Neural progenitor cell (in vitro differentiated cells): ENCODE measurements at regions not wholly inside any gene's neighbourhood (a gene's known extent, or its start where the extent isn't known, plus 50 kb on each side); places are given as distances from the start of the nearest gene placed in this dataset.

Source experiments
- DNase-seq: peaks from one replicate; pipeline ENCODE4 v3.0.0-alpha.2; 2016; ENCODE audit warnings: low spot score
- H2AFZ ChIP-seq: fragments of 200-600 bp; sonication (generic); replicated peaks from 2 replicates; pipeline ENCODE4 v1.6.1; 2016; ENCODE audit warnings: antibody characterized with exemption
- H3F3A ChIP-seq: fragments of 200-600 bp; sonication (generic); 2 replicates; pipeline ENCODE4 v1.6.1; 2016; ENCODE audit warnings: antibody characterized with exemption, low read depth
- H3K27ac ChIP-seq: fragments of 200-600 bp; sonication (generic); 2 replicates; pipeline ENCODE4 v1.5.1; 2016; ENCODE audit warnings: mild to moderate bottlenecking
- H3K27me3 ChIP-seq: fragments of 200-600 bp; sonication (generic); 2 replicates; pipeline ENCODE4 v1.6.1; 2016; ENCODE audit warnings: mild to moderate bottlenecking, moderate library complexity
- H3K36me3 ChIP-seq: fragments of 200-600 bp; sonication (generic); 2 replicates; pipeline ENCODE4 v1.5.1; 2016
- H3K4me1 ChIP-seq: fragments of 200-600 bp; sonication (generic); 2 replicates; pipeline ENCODE4 v1.6.1; 2016; ENCODE audit warnings: mixed run types
- H3K4me2 ChIP-seq: fragments of 200-600 bp; sonication (generic); 2 replicates; pipeline ENCODE4 v1.6.1; 2016
- H3K4me3 ChIP-seq: fragments of 200-600 bp; sonication (generic); 2 replicates; pipeline ENCODE4 v1.5.1; 2016
- H3K79me2 ChIP-seq: fragments of 200-600 bp; sonication (generic); 2 replicates; pipeline ENCODE4 v1.6.1; 2016; ENCODE audit warnings: low read depth
- H3K9ac ChIP-seq: fragments of 200-600 bp; sonication (generic); 2 replicates; pipeline ENCODE4 v1.6.1; 2016
- H3K9me3 ChIP-seq: fragments of 200-600 bp; sonication (generic); 2 replicates; pipeline ENCODE4 v1.5.1; 2016; ENCODE audit warnings: low read depth
- H4K20me1 ChIP-seq: fragments of 200-600 bp; sonication (generic); 2 replicates; pipeline ENCODE4 v1.6.1; 2016; ENCODE audit warnings: low read depth
- H3K27ac Mint-ChIP-seq: 3 replicates; pipeline ENCODE4 v1.8.0; 2021; ENCODE audit warnings: mixed read lengths
- H3K27me3 Mint-ChIP-seq: 2 replicates; pipeline ENCODE4 v1.8.0; 2022; ENCODE audit warnings: low read depth, mild to moderate bottlenecking, inconsistent platforms, moderate library complexity, mixed read lengths; ENCODE audit not compliant: insufficient read depth
- H3K36me3 Mint-ChIP-seq: 3 replicates; pipeline ENCODE4 v1.8.0; 2021; ENCODE audit warnings: mixed read lengths
- H3K4me1 Mint-ChIP-seq: 3 replicates; pipeline ENCODE4 v1.8.0; 2021; ENCODE audit warnings: mixed read lengths
- H3K4me3 Mint-ChIP-seq: 3 replicates; pipeline ENCODE4 v1.8.0; 2021; ENCODE audit warnings: mild to moderate bottlenecking, moderate library complexity, mixed read lengths
- H3K9me3 Mint-ChIP-seq: 3 replicates; pipeline ENCODE4 v1.8.0; 2020; ENCODE audit warnings: mixed read lengths
- CTCF ChIP-seq: fragments of 200-600 bp; sonication (generic); IDR thresholded peaks from 2 replicates; pipeline ENCODE4 v1.5.1; 2017; ENCODE audit warnings: antibody characterized with exemption, mild to moderate bottlenecking
- EZH2 ChIP-seq: fragments of 200-600 bp; sonication (generic); IDR thresholded peaks from 2 replicates; pipeline ENCODE4 v1.6.1; 2017; ENCODE audit warnings: antibody characterized with exemption, mild to moderate bottlenecking, moderate library complexity
- EZH2phosphoT487 ChIP-seq: fragments of 200-600 bp; sonication (generic); IDR thresholded peaks from 2 replicates; pipeline ENCODE4 v1.6.1; 2017; ENCODE audit warnings: antibody characterized with exemption

- Histone ChIP-seq H3K4me3 (no peak overlapping the region), H3F3A (no peaks in the 10 kb centered on the region), H3K9ac (no peak overlapping the region), H3K27ac (no peak overlapping the region), H3K4me2 (no peak overlapping the region), H3K9me3 (no peaks in the 10 kb centered on the region), H3K27me3 (no peaks in the 10 kb centered on the region), H2AFZ (no peak overlapping the region), H4K20me1 (no peaks in the 10 kb centered on the region), H3K79me2 (no peaks in the 10 kb centered on the region), H3K4me1 (peaks cover 6% of the 10 kb centered on the region), H3K36me3 (no peaks in the 10 kb centered on the region)
- H3K9me3 Mint-ChIP-seq: peaks cover 2% of the 10 kb centered on the region
- H3K27me3 Mint-ChIP-seq: no peaks in the 10 kb centered on the region
- TF ChIP-seq EZH2 (no peak), EZH2phosphoT487 (no peak), CTCF (no peak)
- H3K4me1 Mint-ChIP-seq: no peaks in the 10 kb centered on the region
- no peaks in the 10 kb centered on the region for H3K36me3 Mint-ChIP-seq
- H3K27ac Mint-ChIP-seq: no peak overlapping the region
- no peak overlapping the region for H3K4me3 Mint-ChIP-seq
- DNase-seq: no peak
Measured at GRCh38 chr15:94834494-94834893, 603.1 kb downstream of the MCTP2 start.

GRCh38 chr15:94838281-94838680, 606.9 kb downstream of the MCTP2 start:
- no peak overlapping the region for H3K4me3 Mint-ChIP-seq
- Histone ChIP-seq H4K20me1 (no peaks in the 10 kb centered on the region), H3K4me1 (no peaks in the 10 kb centered on the region), H3K9me3 (no peaks in the 10 kb centered on the region), H3K9ac (no peak overlapping the region), H3K4me2 (no peak overlapping the region), H3F3A (no peaks in the 10 kb centered on the region), H3K27ac (no peak overlapping the region), H3K4me3 (no peak overlapping the region), H2AFZ (no peak overlapping the region), H3K36me3 (no peaks in the 10 kb centered on the region), H3K79me2 (no peaks in the 10 kb centered on the region), H3K27me3 (no peaks in the 10 kb centered on the region)
- H3K27me3 Mint-ChIP-seq: peaks cover 2% of the 10 kb centered on the region
- DNase-seq: no peak
- no peak overlapping the region for H3K27ac Mint-ChIP-seq
- no peak for TF ChIP-seq CTCF
- no peak for TF ChIP-seq EZH2
- no peak for TF ChIP-seq EZH2phosphoT487
- no peaks in the 10 kb centered on the region for H3K36me3 Mint-ChIP-seq
- H3K9me3 Mint-ChIP-seq: peaks cover 6% of the 10 kb centered on the region
- no peaks in the 10 kb centered on the region for H3K4me1 Mint-ChIP-seq

GRCh38 chr15:94840794-94841783, 609.7 kb downstream of the MCTP2 start:
- Histone ChIP-seq H3K79me2 (no peaks in the 10 kb centered on the region), H3K4me1 (peaks cover 9% of the 10 kb centered on the region), H3K4me3 (no peak overlapping the region), H3K36me3 (no peaks in the 10 kb centered on the region), H3K27me3 (peaks cover 12% of the 10 kb centered on the region), H3K9me3 (no peaks in the 10 kb centered on the region), H3K27ac (no peak overlapping the region), H3K4me2 (no peak overlapping the region), H3F3A (peaks cover 19% of the 10 kb centered on the region), H3K9ac (no peak overlapping the region), H2AFZ (peak overlapping the region; percentile 3), H4K20me1 (no peaks in the 10 kb centered on the region)
- DNase-seq: no peak
- H3K9me3 Mint-ChIP-seq: peaks cover 7% of the 10 kb centered on the region
- TF ChIP-seq CTCF (no peak), EZH2phosphoT487 (no peak), EZH2 (no peak)
- peaks cover 2% of the 10 kb centered on the region for H3K27me3 Mint-ChIP-seq
- peaks cover 13% of the 10 kb centered on the region for H3K4me1 Mint-ChIP-seq
- H3K4me3 Mint-ChIP-seq: no peak overlapping the region
- no peak overlapping the region for H3K27ac Mint-ChIP-seq
- H3K36me3 Mint-ChIP-seq: no peaks in the 10 kb centered on the region
